Adrenal gland (tissue), 5 donors: ENCODE measurements at regions not wholly inside any gene's neighbourhood (a gene's known extent, or its start where the extent isn't known, plus 50 kb on each side); places are given as distances from the start of the nearest gene placed in this dataset.
"Not testable (repeated sequence)": the region's sequence is repeated elsewhere in the genome, so short reads cannot be mapped to it uniquely, and the experiment has no call there.

ENCODE experiments used
- POLR2A ChIP-seq, 2 donors: fragments of 450-650 bp; IDR thresholded peaks; one replicate each; pipeline ENCODE4 v1.6.1; 2017; ENCODE audit warnings: antibody characterized with exemption in 2 of 2, mild to moderate bottlenecking in 2 of 2, moderate library complexity in 1 of 2
- TF ChIP-seq, protein P1 (sequence below), 6 experiments: fragments of 450-650 bp in 4 of 6; fragments of 200-600 bp in 2 of 6; sonication (generic) in 1 of 6; IDR thresholded peaks; 1 replicate in 5 of 6; 2 replicates in 1 of 6; pipeline versions ENCODE4 v1.5.1 to v1.8.0; 2016 to 2021; ENCODE audit warnings: antibody characterized with exemption in 6 of 6, mild to moderate bottlenecking in 2 of 6, moderate library complexity in 1 of 6
- donor health status: DM: no; HTN: no; CAD: no.

DNA sequence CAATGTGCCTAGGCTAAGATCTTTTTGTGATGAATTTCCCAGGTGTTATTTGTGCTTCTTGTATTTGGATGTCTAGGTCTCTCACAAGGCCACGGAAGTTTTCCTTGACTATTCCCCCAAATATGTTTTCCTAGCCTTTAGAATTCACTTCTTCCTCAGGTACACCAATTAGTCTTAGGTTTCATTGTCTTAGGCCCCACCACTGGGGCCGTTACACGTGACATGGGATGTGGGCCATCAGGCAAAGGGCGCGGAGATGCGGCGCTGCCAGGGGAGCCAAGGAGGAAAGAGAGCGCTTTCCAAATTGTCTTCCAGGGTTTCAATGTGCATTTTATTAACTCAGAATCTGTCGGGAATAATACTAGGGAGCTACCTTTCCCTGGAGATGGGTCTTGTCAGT, 1653.3 kb downstream of the SPATA31A7 start:
- TF ChIP-seq, protein P1, sequence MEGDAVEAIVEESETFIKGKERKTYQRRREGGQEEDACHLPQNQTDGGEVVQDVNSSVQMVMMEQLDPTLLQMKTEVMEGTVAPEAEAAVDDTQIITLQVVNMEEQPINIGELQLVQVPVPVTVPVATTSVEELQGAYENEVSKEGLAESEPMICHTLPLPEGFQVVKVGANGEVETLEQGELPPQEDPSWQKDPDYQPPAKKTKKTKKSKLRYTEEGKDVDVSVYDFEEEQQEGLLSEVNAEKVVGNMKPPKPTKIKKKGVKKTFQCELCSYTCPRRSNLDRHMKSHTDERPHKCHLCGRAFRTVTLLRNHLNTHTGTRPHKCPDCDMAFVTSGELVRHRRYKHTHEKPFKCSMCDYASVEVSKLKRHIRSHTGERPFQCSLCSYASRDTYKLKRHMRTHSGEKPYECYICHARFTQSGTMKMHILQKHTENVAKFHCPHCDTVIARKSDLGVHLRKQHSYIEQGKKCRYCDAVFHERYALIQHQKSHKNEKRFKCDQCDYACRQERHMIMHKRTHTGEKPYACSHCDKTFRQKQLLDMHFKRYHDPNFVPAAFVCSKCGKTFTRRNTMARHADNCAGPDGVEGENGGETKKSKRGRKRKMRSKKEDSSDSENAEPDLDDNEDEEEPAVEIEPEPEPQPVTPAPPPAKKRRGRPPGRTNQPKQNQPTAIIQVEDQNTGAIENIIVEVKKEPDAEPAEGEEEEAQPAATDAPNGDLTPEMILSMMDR (IDR thresholded peaks at IDR 0.05): not testable (repeated sequence)
- not testable (repeated sequence) for TF ChIP-seq POLR2A (IDR thresholded peaks at IDR 0.05)
